GM21723 (cell line): ENCODE measurements at regions not wholly inside any gene's neighbourhood (a gene's known extent, or its start where the extent isn't known, plus 50 kb on each side); places are given as distances from the start of the nearest gene placed in this dataset.
A peak's percentile ranks its signal among the peaks of the same experiment; 100 is the strongest.

ENCODE experiments used
- ATAC-seq: cut with Tn5 transposase; IDR thresholded peaks from one replicate; pipeline ENCODE4 v1.9.1; 2021; ENCODE audit warnings: mild to moderate bottlenecking, moderate library complexity; ENCODE audit not compliant: unreplicated experiment

DNA sequence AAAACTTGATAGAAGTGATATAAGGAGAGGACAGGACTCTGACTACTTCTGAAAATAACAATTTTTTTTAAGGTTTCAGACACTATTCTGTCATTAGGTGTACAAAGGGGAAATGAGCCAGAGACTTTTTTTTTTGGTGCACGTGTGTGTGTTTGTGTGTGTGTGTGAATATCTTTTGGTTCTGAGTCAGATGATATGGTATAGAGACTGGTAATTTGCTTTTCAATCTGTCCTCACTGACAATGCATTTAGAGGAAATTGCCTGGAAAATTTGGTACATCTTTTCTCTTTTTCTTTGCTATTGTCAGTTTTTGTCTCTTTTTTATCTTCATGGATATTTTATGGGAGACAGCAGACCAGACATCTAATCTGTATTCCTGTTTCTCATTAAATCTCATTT lies 59.3 kb downstream of the DDIT4L start:
- no peak for ATAC-seq

DNA sequence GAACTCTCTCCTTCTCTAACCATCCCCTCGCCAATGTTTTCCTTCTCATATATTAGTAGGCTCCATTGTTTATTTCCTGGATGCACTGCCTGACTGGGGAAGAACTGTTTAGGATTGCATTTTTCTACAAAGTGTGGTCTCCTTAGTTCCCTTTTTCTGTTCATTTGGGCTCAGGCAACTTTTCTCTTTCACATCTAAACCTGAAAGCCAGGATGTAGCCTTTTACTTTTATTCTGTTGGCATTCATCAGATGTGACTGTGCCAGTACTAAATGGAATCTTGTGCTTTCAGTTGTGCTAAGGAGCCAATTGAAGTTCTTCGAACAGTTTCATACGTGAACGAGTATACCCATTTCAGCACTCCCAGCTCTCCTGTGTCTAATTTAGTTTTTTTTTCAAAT lies 59.8 kb downstream of the DDIT4L start:
- ATAC-seq, result no peak

DNA sequence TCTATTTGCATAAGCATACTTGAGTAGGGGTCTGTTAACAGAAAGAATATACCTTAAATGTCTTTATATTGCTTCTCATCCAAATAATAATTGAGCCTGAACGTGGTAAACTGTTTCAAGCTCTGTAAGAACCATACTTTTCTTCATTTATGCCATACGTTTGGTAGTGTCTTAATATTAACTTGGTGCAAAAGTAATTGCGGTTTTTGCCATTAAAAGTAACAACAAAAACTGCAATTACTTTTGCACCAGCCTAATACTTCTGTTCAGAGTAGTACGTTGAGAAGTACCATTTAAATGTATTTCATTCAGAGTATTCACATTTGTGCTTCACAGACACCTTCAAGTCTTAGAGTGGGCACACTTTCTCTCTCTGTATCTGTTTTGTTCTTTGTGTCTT lies 60.5 kb downstream of the DDIT4L start:
- no peak for ATAC-seq

DNA sequence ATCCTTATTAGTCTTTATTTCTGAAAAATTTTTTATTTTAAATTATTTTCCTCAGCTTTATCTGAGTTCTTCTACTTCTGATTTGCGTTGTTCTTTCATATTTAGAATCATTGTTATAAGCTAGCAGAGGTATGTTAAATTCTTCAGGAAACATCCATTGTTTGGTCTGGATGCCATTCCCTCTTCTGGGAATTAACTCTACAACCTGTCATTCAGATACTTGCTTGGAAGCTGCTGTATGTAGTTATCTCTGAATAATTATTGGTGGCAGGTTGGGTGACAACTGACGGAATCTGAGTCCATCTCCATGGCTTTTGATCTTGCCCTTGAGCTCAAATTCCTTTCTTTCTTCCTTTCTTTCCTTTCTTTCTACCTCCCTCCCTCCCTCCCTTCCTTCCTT lies 61.9 kb downstream of the DDIT4L start:
- ATAC-seq, result no peak

DNA sequence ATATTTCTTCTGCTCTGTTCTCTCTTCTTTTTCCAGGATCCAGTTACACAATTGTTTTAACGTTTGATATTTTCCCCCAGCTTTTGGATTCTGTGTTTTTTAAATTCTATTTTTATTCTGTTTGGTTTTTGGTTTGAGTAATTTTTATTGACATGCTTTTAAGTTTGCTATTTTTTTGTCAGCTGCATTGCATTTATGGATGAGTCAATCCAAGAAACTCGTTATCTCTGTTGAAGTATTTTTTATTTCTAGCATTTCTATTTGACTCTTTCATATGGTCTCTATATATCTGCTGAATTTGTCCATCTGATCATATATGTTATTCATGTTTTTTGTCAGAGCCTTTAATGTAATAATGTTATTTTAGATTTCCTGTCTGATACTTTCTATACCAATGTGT lies 65.6 kb downstream of the DDIT4L start:
- ATAC-seq, result no peak

DNA sequence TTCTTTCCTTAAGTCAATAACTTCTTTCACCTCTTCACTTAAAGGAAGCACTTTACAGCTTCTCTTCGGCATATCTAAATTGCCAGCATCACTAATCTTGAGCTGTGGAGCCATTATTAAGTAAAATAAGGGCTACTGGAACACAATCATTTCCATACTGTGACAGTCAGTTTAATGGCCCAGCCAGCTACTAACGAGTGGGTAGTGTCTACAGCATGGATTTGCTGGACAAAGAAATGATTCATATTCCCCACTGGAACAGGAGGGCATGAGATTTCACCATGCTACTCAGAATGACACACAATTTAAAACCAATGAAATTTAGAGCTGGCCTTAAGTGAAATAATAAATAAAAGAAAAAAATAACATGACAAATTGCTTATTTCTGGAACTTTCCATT lies 72.1 kb downstream of the DDIT4L start:
- no peak for ATAC-seq

DNA sequence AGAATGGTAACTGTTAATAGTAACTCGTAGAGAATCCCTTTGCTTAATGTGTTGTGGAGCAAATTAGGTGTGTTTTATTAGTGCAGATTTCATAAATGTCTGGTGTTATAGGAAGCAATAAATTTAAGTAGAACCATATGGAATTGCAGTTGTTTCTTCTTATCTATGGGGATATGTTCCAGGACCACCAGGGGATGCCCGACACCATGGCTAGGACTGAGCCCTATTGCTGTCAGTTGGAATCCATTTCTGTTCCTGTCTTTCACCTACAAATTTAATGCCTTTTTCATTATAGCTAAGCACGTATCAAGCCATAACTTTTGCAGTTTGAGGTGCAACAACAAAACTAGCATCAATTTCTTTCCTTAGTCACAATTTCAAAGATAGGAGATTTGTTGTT lies 72.5 kb downstream of the DDIT4L start:
- ATAC-seq, result no peak

DNA sequence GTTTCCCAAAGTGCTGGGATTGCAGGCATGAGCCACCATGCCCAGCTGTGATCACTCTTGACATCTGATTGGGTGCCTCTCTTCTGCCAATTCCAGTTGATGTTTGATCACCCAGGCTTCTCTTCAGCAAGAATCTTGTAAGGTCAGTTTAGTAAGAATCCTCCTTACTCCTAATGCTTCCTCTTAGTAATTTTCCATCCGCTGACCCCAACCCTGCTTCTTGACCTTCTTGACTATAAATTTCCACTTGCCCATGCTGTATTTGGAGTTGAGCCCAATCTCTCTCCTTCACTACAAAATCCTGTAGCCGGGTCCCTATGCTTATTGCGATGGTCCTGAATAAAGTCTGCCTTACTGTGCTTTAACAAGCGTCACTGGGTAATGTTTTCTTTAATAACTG lies 75.4 kb downstream of the DDIT4L start:
- ATAC-seq, result no peak

DNA sequence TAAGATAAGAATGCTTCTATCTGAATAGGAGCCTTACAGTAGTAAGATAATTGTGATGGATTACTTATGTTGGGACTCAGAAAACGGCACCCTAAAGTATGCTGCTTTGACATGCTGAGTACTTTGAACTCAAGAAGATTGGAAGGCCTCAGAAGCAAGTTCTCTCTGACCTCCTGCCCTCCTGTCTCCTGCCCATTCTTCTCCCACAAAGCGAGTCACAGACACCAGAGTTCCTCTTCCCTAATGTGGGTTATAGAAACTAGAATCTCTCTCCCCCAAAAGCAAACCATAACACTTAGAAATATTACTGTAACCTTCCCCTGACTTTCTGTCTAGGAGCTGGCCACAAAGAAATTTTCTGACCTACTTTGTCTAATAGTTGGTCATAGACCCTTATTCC lies 76.5 kb downstream of the DDIT4L start:
- ATAC-seq, result no peak

DNA sequence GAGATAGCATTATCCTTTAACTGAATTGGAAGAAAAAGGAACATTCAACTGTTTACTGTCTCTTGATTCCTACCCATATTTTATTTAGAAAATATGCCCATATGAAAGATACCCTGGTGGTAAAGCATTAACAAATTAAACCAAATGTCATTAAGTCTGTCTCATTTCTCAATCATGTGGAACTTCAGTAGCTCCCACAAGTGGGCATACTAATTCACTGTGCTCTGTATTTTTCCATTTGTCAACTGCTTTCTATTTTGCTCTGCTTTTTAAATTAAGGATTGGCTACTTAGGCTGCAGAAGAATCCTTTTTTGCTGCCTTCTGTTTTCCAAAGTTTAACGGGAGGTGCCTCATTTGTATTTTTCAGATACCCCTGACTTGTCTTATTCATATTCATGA lies 77.2 kb downstream of the DDIT4L start:
- ATAC-seq, result no peak

DNA sequence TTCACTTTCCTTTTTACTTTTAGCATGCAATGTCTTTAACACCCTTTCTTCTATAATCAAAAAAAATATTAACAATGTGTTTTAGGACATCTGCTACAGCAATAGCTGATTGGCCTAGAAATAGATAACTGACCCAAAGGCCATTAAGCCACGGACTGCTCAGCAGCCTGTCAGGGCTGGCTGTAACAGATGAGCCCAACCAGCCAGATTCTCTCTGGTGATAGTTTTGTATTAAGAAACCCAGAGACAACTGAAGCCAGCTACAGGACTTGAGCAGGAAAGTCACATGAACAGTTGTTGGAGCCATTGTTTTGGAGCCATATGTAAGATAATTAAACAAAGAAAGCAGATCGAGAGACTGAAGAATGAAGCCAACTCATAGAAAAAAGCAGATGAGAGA lies 80.3 kb downstream of the DDIT4L start:
- ATAC-seq, result no peak

DNA sequence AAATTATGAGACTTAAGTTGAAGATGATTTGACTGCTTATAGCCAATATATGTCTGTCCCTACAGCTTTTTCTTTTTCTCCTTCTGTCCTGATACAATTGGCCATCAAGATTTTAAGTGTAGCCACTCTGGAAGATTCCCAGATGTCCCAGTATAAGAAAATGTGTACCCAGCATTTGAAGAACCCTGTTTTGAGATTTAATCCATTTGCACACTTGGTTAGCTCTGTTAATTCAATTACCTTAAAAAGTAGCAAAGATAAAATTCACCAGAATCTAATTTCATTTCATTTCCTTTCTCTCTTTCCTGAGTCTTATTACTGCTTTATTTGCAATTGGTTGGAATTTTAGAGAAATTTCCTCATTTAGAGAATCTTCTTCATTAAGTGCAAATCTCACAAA lies 81.4 kb downstream of the DDIT4L start:
- no peak for ATAC-seq

DNA sequence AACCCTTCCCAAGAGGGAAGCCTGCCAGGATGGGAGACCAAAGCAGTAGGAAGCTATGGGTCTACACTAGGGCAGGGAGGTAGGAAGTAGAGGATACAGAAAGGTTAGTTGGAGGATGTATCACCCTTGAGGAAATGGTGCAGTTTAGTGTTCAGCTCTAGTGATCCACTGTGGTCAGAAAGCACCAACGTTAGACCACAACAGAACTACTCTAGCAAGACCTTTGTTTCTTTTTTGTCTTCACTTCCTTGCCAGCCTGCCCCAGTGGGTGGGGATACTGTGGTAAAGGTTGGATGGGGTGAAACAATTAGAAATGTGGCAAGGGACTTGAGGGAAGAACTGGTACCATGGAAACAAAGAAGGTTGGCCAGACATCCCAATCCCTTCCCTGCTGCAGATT lies 83.3 kb downstream of the DDIT4L start:
- peak; percentile 99 for ATAC-seq

DNA sequence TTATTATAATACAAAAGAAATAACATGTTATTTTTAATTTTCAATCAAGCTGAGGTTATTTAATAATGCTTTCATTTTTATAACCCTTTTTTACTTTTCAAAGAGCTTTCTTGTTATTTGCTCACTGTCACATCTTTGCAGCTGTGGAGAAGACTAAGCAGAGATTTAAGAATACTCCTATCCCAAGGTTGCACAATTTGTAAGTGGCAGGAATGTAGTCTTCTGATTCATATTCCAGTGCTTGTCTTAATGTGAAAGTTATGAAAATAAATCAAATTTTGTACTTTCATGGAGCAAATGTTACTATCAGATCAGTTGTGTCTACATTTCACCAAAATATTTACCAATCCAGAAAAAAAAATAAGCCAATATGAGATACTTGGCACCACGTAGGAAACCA lies 86.6 kb downstream of the DDIT4L start:
- ATAC-seq, result no peak

DNA sequence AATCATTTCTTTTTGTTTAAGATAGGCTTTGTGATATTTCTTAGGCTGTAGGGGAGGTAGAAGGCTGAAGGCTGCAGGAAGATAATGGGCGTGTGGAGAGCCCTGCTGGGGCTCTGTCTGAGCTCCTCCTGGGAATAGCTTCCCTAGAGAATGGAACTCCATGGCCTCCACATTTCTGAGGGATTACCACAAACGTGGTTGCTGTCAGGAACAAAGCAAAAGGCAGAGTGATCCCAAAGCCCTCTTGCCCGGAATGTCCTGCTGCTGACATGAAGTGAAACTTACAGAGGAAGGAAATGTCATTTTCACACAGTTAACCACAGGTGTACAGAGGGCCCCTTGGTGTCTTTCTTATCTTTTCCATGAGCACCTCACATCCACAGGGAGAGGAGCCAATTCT lies 89.3 kb downstream of the DDIT4L start:
- no peak for ATAC-seq

DNA sequence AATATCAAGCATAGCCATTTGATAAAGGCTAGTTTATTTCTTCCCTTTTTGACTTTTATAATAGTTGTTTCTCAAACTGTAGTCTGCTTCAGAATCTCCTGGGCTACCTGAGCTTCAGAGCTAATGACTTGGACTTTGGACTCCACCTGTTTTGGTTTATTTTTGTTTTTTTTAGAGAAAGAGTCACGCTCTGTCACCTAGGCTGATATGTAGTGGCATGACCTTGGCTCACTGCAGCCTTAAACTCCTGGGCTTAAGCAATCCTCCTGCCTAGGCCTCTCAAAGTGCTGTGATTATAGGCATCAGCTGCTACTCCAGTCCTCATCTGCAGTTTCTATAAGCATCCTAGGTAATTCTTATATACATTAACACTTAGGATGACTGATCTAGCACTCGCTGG lies 90.5 kb downstream of the DDIT4L start:
- no peak for ATAC-seq

DNA sequence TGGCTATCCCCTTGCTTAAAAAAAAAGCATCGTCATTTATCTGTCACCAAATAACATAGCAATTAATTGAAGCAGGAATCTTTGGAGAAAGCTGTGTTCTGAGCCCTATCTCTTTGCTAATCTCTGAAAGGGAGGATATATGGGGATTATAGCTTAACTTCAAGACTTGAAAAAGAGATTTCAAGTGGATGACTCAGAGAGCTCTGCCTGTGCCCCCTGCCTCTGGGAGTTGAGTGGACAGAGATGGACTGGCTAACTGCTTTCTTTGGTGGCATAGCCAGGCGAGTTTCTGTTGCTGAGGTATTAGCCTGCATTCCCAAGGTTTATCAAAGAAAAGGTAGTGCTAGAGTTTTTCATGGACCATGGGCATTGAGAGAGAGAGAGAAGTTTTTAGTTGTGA lies 91.6 kb downstream of the DDIT4L start:
- ATAC-seq, result no peak

DNA sequence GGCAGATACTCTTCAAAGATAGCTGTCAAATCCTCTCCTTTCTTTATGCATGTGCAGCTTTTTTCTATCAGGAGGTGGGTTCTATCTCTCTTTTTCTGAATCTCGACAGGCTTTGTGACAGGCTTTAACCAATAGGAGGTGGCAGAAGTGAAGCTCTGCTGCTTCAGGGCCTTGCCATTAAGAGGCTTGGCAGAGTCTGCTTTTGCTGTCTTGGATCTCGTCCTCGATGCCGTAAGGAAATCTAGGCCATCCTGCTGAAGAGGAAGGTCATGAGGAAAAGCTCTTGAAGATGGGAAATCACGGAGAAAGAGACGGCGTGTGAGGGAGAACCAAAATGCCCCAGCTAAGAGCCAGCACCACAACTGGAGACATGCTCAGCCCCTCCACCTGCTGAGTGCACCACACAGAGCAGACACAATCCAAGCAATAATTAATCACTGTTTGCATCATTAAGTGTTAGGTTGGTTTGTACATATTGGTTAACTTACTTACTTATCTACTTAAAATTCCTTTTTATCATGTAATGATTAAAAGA lies 92.2 kb downstream of the DDIT4L start:
- ATAC-seq, result no peak

DNA sequence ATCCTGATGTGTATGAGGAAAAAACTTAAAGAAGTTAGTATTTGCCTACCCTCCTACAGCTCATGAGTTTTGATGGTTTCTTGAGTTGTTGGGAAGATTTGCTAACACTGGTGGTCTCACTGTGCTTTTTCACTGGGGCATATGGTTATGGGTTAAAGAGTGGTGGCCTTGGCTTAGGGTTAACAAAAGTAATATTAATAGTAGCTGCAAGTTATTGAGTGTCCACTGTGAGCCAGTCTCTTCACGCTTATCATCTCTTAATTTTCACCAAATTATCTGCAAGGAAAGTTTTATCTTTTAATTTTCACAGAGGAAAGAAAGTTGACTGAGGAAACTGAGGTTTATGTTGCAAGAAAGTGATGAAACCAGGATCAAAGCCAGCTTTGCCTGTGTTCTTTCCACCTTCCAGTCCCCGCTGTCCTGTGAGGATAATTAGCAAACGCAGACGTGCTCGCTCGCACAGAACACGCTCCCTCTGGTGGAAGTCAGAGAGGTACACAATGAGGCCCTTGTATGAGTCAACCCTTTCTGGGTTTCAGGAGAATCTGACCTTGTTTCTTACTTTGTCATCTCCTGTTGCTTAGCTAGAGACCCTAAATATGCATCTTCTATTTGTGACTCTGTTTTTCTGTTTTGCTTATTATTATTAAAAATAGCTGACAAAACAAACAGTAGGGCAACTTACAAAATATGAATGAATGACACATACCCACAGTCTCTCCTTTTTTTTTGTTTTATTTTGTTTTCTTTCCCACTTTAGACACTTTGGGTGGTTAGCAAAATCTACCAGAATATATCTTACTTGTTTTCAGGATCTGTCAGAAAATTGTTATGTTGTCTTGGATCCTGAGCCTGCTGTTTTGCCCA lies 94.3 kb downstream of the DDIT4L start:
- peak; percentile 93 for ATAC-seq

DNA sequence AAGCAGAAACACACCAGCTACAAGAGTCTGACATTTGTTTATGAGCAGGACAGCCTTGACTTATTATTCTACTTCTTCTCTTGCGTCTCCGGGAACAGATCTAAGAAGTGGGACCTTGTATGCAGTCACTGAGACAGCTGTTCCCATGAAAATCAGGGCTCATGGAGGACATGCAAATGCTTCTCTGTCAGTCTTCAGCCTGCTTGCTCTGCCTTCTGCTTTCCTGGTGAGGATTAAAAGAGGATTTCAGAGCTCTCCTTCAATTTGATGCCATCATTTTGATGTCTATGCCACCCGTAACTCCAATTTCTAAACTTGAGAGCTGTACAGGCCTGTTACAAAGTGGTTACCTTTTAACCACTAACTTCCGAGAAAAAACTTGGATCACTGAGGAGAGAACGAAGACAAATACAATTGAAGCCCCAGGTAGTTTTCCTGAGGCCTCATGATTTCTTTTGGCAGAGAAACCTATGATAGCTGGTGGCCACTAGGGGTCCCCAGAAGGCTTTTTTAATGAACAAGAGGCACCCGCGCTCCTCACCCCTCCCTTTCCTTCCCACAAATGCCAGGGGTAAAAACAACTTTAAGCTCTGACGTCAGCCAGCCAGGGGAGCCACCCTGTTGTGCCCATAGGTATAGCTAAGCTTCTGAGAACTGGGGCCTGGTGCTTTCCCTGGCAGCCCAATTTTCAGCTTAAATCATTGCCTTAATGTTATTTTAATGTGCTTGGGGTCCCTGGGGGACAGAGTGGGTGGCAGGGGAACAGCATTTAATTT lies 97.0 kb downstream of the DDIT4L start:
- peak; percentile 81 for ATAC-seq

DNA sequence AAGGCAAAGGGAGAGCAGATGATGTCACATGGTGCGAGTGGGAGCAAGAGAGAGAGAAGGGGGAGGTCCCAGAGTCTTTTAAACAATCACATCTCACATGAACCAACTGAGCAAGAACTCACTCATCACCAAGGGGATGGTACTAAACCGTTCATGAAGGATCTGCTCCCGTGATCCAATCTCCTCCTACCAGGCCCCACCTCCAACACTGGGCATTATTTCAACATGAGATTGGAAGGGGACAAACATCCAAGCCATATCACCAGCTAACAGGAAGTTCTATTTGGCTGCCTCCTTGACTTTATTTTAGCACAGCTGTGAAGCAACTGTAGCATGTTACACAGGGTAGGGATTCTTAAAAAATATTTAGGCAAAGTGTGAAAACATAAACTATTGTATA lies 102.5 kb downstream of the DDIT4L start:
- no peak for ATAC-seq

DNA sequence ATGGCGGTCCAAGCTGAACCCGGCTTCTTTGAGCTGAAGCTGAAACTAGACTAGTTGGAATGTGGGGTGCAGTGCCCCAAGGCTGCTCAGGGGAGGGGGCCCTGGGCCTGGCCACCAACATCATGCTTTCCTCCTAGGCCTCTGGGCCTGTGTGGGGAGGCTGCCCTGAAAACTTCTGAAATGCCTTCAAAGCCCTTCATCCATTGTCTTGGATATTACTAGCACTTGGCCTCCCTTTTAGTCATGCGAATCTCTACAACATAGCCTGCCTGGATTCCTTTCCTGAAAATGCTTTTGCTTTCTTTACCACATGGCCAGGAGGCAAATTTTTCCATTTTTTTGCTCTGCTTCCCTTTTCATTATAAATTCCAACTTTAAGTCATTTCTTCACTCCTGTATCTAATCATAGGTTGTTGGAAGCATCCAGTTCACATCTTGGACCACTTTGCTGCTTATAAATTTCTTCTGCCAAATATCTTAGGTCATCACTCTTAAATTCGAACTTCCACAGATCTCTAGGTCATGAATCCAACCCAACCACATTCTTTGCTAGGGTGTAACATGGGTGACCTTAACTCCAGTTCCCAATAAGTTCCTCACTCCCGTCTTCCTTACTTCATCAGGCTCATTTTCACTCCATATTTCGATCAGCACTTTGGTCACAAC lies 103.4 kb downstream of the DDIT4L start:
- ATAC-seq, result no peak
